ENCODE measurements at regions not wholly inside any gene's neighbourhood (a gene's known extent, or its start where the extent isn't known, plus 50 kb on each side); places are given as distances from the start of the nearest gene placed in this dataset.

GRCh38 chr7:52539414-52539813 lies 496.0 kb upstream of the POM121L12 start:
- Mint-ChIP-seq H3K9me3 (peaks cover 35% of the 10 kb centered on the region), H3K27me3 (no peaks in the 10 kb centered on the region), H3K27ac (no peak overlapping the region), H3K36me3 (ENCODE audit: low read depth) (no peaks in the 10 kb centered on the region), H3K4me1 (ENCODE audit: low read depth) (no peaks in the 10 kb centered on the region), H3K4me3 (no peak overlapping the region)
- intact Hi-C loops (cut with micrococcal nuclease), result no loop called here

GRCh38 chr7:52537051-52537450 lies 498.4 kb upstream of the POM121L12 start:
- intact Hi-C loops (cut with micrococcal nuclease), result no loop called here
- Mint-ChIP-seq H3K36me3 (ENCODE audit: low read depth) (no peaks in the 10 kb centered on the region), H3K27me3 (no peaks in the 10 kb centered on the region), H3K9me3 (peaks cover 35% of the 10 kb centered on the region), H3K27ac (no peak overlapping the region), H3K4me1 (ENCODE audit: low read depth) (no peaks in the 10 kb centered on the region), H3K4me3 (no peak overlapping the region)

- Mint-ChIP-seq H3K36me3 (ENCODE audit: low read depth) (no peaks in the 10 kb centered on the region), H3K9me3 (peaks cover 13% of the 10 kb centered on the region), H3K4me1 (ENCODE audit: low read depth) (no peaks in the 10 kb centered on the region), H3K27ac (no peak overlapping the region), H3K27me3 (no peaks in the 10 kb centered on the region), H3K4me3 (no peak overlapping the region)
- intact Hi-C loops (cut with micrococcal nuclease), result no loop called here
These were observed 509.6 kb upstream of the POM121L12 start for GRCh38 chr7:52525772-52526341.

GRCh38 chr7:52518869-52519268 lies 516.6 kb upstream of the POM121L12 start:
- Mint-ChIP-seq H3K4me3 (no peak overlapping the region), H3K9me3 (peaks cover 49% of the 10 kb centered on the region), H3K27me3 (no peaks in the 10 kb centered on the region), H3K27ac (no peak overlapping the region), H3K4me1 (ENCODE audit: low read depth) (no peaks in the 10 kb centered on the region), H3K36me3 (ENCODE audit: low read depth) (no peaks in the 10 kb centered on the region)
- intact Hi-C loops (cut with micrococcal nuclease), result no loop called here

- Mint-ChIP-seq H3K36me3 (ENCODE audit: low read depth) (no peaks in the 10 kb centered on the region), H3K4me3 (no peak overlapping the region), H3K9me3 (peaks cover 16% of the 10 kb centered on the region), H3K27me3 (no peaks in the 10 kb centered on the region), H3K27ac (no peak overlapping the region), H3K4me1 (ENCODE audit: low read depth) (no peaks in the 10 kb centered on the region)
- intact Hi-C loops (cut with micrococcal nuclease), result no loop called here
These were observed 522.8 kb upstream of the POM121L12 start for GRCh38 chr7:52512656-52513055.

- no peaks in the 10 kb centered on the region for H3K27me3 Mint-ChIP-seq
- H3K36me3 Mint-ChIP-seq (ENCODE audit: low read depth), result no peaks in the 10 kb centered on the region
These were observed 527.7 kb upstream of the POM121L12 start for GRCh38 chr7:52507546-52508255.

GRCh38 chr7:52506325-52506724 lies 529.1 kb upstream of the POM121L12 start:
- Mint-ChIP-seq H3K4me3 (no peak overlapping the region), H3K9me3 (no peaks in the 10 kb centered on the region), H3K4me1 (ENCODE audit: low read depth) (no peaks in the 10 kb centered on the region), H3K27me3 (no peaks in the 10 kb centered on the region), H3K36me3 (ENCODE audit: low read depth) (no peaks in the 10 kb centered on the region), H3K27ac (no peak overlapping the region)
- intact Hi-C loops (cut with micrococcal nuclease), result no loop called here

More at GRCh38 chr7:52507546-52508255, 527.7 kb upstream of the POM121L12 start:
- H3K27ac Mint-ChIP-seq, result no peak overlapping the region
- H3K4me3 Mint-ChIP-seq, result no peak overlapping the region
- no peaks in the 10 kb centered on the region for H3K4me1 Mint-ChIP-seq (ENCODE audit: low read depth)
- intact Hi-C loops (cut with micrococcal nuclease), result no loop called here
- no peaks in the 10 kb centered on the region for H3K9me3 Mint-ChIP-seq

- H3K36me3 Mint-ChIP-seq (ENCODE audit: low read depth), result no peaks in the 10 kb centered on the region
- H3K27ac Mint-ChIP-seq, result no peak overlapping the region
- intact Hi-C loops (cut with micrococcal nuclease), result no loop called here
- H3K9me3 Mint-ChIP-seq, result no peaks in the 10 kb centered on the region
- H3K27me3 Mint-ChIP-seq, result no peaks in the 10 kb centered on the region
- H3K4me3 Mint-ChIP-seq, result no peak overlapping the region
- no peaks in the 10 kb centered on the region for H3K4me1 Mint-ChIP-seq (ENCODE audit: low read depth)
These were observed 530.9 kb upstream of the POM121L12 start for GRCh38 chr7:52504561-52504960.

GRCh38 chr7:52502281-52502680 lies 533.2 kb upstream of the POM121L12 start:
- H3K4me1 Mint-ChIP-seq (ENCODE audit: low read depth), result no peaks in the 10 kb centered on the region
- H3K4me3 Mint-ChIP-seq, result no peak overlapping the region
- no peaks in the 10 kb centered on the region for H3K27me3 Mint-ChIP-seq
- H3K27ac Mint-ChIP-seq, result no peak overlapping the region
- intact Hi-C loops (cut with micrococcal nuclease), result no loop called here
- no peaks in the 10 kb centered on the region for H3K36me3 Mint-ChIP-seq (ENCODE audit: low read depth)
- no peaks in the 10 kb centered on the region for H3K9me3 Mint-ChIP-seq

- no peak overlapping the region for H3K4me3 Mint-ChIP-seq
- no peak overlapping the region for H3K27ac Mint-ChIP-seq
- H3K4me1 Mint-ChIP-seq (ENCODE audit: low read depth), result no peaks in the 10 kb centered on the region
- no peaks in the 10 kb centered on the region for H3K27me3 Mint-ChIP-seq
- no peaks in the 10 kb centered on the region for H3K9me3 Mint-ChIP-seq
- no peaks in the 10 kb centered on the region for H3K36me3 Mint-ChIP-seq (ENCODE audit: low read depth)
- intact Hi-C loops (cut with micrococcal nuclease), result no loop called here
These were observed 533.7 kb upstream of the POM121L12 start for GRCh38 chr7:52501696-52502095.

GRCh38 chr7:52500841-52501240 lies 534.6 kb upstream of the POM121L12 start:
- Mint-ChIP-seq H3K4me1 (ENCODE audit: low read depth) (no peaks in the 10 kb centered on the region), H3K36me3 (ENCODE audit: low read depth) (no peaks in the 10 kb centered on the region), H3K4me3 (no peak overlapping the region), H3K27ac (no peak overlapping the region), H3K9me3 (no peaks in the 10 kb centered on the region), H3K27me3 (no peaks in the 10 kb centered on the region)
- intact Hi-C loops (cut with micrococcal nuclease), result no loop called here

- H3K9me3 Mint-ChIP-seq, result no peaks in the 10 kb centered on the region
- no peaks in the 10 kb centered on the region for H3K36me3 Mint-ChIP-seq (ENCODE audit: low read depth)
- no peak overlapping the region for H3K27ac Mint-ChIP-seq
- H3K4me3 Mint-ChIP-seq, result no peak overlapping the region
- intact Hi-C loops (cut with micrococcal nuclease), result no loop called here
- no peaks in the 10 kb centered on the region for H3K27me3 Mint-ChIP-seq
- H3K4me1 Mint-ChIP-seq (ENCODE audit: low read depth), result no peaks in the 10 kb centered on the region
These were observed 537.1 kb upstream of the POM121L12 start for GRCh38 chr7:52498366-52498765.

GRCh38 chr7:52486267-52486666 lies 549.2 kb upstream of the POM121L12 start:
- Mint-ChIP-seq H3K9me3 (peaks cover 14% of the 10 kb centered on the region), H3K36me3 (ENCODE audit: low read depth) (no peaks in the 10 kb centered on the region), H3K4me3 (no peak overlapping the region), H3K27ac (no peak overlapping the region), H3K27me3 (no peaks in the 10 kb centered on the region), H3K4me1 (ENCODE audit: low read depth) (no peaks in the 10 kb centered on the region)
- intact Hi-C loops (cut with micrococcal nuclease), result no loop called here

- Mint-ChIP-seq H3K9me3 (peaks cover 14% of the 10 kb centered on the region), H3K27me3 (no peaks in the 10 kb centered on the region), H3K36me3 (ENCODE audit: low read depth) (no peaks in the 10 kb centered on the region), H3K4me1 (ENCODE audit: low read depth) (no peaks in the 10 kb centered on the region), H3K27ac (no peak overlapping the region), H3K4me3 (no peak overlapping the region)
- intact Hi-C loops (cut with micrococcal nuclease), result no loop called here
These were observed 553.4 kb upstream of the POM121L12 start for GRCh38 chr7:52482076-52482475.

- Mint-ChIP-seq H3K27ac (no peak overlapping the region), H3K4me1 (ENCODE audit: low read depth) (no peaks in the 10 kb centered on the region), H3K4me3 (no peak overlapping the region), H3K9me3 (peaks cover 14% of the 10 kb centered on the region), H3K27me3 (no peaks in the 10 kb centered on the region), H3K36me3 (ENCODE audit: low read depth) (no peaks in the 10 kb centered on the region)
- intact Hi-C loops (cut with micrococcal nuclease), result no loop called here
These were observed 553.9 kb upstream of the POM121L12 start for GRCh38 chr7:52481571-52481970.

All from dendritic cell treated with granulocyte-macrophage colony-stimulating factor and Interleukin-4, amounts not matched to agents 40 ng/mL and 50 ng/mL, for 4 days (primary cell).